GM20000 (cell line): ENCODE measurements at regions not wholly inside any gene's neighbourhood (a gene's known extent, or its start where the extent isn't known, plus 50 kb on each side); places are given as distances from the start of the nearest gene placed in this dataset.

Source experiments
- DNase-seq: peaks from one replicate; pipeline ENCODE4 v3.0.0; 2012; ENCODE audit warnings: low spot score
- TF ChIP-seq, protein P1 (sequence below): IDR thresholded peaks from 2 replicates; pipeline ENCODE4 v1.5.1; 2012; ENCODE audit warnings: mild to moderate bottlenecking, control low read depth; ENCODE audit errors: extremely low read depth, missing control alignments

DNA sequence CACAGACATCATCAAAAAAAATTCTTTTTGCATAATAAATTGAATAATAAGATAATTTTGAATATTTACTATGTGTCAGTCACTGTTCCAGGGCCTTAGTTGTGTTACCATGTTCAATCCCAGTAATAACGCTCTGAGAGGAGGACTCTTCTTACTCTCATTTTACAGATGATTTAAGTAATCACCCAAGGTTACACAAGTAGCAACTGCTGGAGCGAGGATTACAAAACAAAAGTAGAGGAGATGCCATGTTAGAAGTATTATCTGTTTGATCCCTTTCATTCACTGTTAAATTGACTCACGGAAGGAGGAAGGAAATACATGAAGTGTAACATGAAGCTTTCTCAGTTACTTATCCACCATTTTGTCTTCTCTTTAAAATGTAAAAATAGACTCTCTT is 412.8 kb downstream of the NFIB start:
- no peak for DNase-seq
- TF ChIP-seq, protein P1, sequence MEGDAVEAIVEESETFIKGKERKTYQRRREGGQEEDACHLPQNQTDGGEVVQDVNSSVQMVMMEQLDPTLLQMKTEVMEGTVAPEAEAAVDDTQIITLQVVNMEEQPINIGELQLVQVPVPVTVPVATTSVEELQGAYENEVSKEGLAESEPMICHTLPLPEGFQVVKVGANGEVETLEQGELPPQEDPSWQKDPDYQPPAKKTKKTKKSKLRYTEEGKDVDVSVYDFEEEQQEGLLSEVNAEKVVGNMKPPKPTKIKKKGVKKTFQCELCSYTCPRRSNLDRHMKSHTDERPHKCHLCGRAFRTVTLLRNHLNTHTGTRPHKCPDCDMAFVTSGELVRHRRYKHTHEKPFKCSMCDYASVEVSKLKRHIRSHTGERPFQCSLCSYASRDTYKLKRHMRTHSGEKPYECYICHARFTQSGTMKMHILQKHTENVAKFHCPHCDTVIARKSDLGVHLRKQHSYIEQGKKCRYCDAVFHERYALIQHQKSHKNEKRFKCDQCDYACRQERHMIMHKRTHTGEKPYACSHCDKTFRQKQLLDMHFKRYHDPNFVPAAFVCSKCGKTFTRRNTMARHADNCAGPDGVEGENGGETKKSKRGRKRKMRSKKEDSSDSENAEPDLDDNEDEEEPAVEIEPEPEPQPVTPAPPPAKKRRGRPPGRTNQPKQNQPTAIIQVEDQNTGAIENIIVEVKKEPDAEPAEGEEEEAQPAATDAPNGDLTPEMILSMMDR = no peak

DNA sequence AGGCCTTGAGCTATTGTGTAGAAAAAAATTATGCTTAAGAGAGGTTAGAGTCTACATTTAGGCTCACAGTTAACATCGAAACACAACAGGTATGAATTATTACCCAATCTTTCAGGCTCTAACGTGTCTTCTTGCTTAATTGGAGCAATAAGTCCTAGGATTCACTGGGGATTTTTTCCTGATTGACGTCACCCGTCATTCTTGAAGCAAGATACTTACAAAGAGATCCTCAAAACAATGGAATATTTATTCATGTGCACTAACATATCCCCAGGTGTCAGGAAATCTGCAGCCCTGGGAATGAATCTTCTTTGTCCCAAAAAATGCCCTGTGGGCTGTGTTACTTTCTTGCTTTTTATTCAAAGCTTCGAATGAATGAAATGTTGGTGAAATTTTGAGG is 413.5 kb downstream of the NFIB start:
- TF ChIP-seq, protein P1 = no peak
- DNase-seq = no peak

GRCh38 chr9:13899924-13900323 is 414.0 kb downstream of the NFIB start:
- TF ChIP-seq, protein P1 = no peak
- DNase-seq = no peak

GRCh38 chr9:13898957-13899356 is 415.0 kb downstream of the NFIB start:
- DNase-seq = no peak
- TF ChIP-seq, protein P1 = no peak

- TF ChIP-seq, protein P1 = no peak
- no peak for DNase-seq
Observed at GRCh38 chr9:13896922-13897835, 416.8 kb downstream of the NFIB start.

- no peak for DNase-seq
- TF ChIP-seq, protein P1 = no peak
Observed at GRCh38 chr9:13896047-13896446, 417.9 kb downstream of the NFIB start.

DNA sequence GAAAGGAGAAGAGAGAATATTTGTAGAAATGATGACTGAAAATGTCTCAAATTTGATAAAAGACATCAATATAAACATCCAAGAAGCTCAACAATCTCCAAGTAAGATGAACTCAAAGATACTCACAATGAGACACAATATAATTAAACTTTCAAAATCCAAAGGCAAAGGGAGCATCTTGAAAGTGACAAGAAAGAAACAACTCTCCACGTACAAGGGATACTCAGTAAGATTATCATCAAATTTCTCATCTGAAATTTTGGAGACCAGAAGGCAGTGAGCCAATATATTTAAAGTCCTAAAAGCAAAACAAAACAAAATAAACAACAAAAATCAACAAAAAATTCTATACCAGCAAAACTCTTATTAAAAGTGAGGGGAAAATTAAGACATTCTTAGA is 428.7 kb downstream of the NFIB start:
- TF ChIP-seq, protein P1 = no peak
- no peak for DNase-seq
